ENCODE measurements at regions not wholly inside any gene's neighbourhood (a gene's known extent, or its start where the extent isn't known, plus 50 kb on each side); places are given as distances from the start of the nearest gene placed in this dataset.
"Not testable (repeated sequence)": the region's sequence is repeated elsewhere in the genome, so short reads cannot be mapped to it uniquely, and the experiment has no call there.

DNA sequence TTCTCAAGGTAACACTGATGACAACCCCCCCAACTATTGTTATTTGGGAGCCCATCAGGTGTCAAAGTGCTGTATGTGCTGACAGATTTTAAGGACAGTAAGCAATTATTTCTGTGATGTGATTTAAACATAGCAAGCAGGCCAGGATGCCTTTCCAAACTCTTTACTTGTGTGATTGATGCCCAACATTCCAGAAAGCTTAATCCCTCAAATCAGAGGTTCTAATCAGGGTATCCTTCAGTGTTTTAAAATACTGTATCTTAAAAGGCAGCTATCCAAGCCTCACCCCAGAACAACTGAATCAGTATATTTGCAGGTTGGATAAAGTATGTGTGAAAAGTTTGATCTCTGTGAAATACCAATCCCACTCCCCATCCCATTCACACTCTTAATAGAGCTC, 119.7 kb downstream of the GASK1B start:
- no peak for DNase-seq (ENCODE audit: low spot score)

DNA sequence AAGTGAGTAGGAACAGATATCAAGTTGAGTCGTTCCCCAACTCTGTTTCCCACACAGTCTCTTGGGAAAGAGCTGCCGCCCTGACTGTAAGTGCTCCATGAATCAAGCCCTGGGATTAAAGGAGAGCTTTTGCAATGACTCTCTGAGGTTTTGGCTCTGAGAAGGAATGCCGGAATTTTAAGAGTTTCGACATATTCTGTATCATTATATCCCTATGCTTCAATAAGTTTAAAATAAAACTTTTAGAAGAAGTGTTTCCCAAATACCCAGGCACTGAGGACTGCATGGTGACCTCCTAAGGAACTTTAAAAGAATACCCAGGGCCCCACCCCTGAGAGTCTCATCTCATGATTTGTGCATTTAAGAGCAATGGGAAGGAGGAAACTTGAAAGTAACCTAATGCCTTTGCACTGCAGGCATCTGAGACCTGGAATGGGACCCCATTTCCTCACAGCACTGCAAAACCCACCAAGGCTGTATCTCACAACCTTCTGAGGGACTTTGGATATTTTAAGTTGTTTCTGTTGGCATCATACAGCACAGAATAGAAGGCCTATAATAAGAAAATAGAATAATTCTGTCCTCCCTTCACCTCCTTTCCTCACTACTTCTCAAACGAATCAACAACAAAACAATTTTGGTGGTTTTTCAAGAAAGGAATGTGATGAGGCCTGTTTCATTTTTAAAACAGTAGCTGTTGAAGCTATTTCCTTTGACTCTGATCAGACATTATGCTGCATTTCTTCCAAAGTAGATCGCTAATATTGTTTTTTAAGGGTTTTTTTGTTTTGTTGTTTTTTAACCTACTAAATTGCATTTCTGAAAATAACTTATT, 121.2 kb downstream of the GASK1B start:
- no peak for DNase-seq (ENCODE audit: low spot score)

- DNase-seq (ENCODE audit: low spot score): no peak
Observed at GRCh38 chr4:158050942-158051341, 121.9 kb downstream of the GASK1B start.

DNA sequence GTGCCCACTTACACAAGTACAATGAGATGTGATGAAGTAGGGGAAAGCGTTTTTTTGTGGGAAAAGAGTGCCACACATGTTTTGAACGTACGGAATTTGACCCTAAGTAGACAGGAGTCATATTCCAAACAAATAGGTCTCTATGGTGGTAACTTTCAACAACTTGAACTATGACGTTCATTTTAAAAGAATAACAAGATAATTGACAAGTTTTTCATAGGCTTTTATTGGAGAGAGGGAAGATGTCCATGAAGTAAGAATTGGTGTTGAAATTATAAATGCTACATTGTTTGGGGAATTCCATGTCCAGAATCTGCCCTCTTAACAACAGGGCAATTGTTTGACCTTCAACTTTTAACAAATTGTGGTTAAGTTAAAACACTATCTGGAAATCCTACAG, 126.5 kb downstream of the GASK1B start:
- DNase-seq (ENCODE audit: low spot score): no peak

- DNase-seq (ENCODE audit: low spot score): no peak
Observed at GRCh38 chr4:158043971-158044618, 128.7 kb downstream of the GASK1B start.

GRCh38 chr4:158042591-158043030, 130.2 kb downstream of the GASK1B start:
- no peak for DNase-seq (ENCODE audit: low spot score)

DNA sequence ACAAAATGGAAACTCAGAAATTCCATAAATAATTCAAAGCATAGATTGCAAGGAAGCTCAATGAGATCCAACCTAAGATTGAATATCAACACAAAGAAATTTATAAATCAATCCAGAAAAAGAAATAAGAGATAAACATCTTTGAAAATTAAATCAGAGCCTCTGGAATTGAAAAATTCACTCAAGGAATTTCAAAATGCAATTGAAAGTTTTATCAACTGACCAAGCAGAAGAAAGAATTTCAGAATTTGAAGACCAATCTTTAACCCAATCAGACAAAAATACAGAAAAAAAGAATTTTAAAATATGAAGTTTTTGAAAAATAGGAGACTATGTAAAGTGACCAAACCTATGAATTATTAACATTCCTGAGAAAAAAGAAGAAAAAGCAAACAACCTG, 134.1 kb downstream of the GASK1B start:
- DNase-seq (ENCODE audit: low spot score): no peak

GRCh38 chr4:158036998-158037397, 135.8 kb downstream of the GASK1B start:
- no peak for DNase-seq (ENCODE audit: low spot score)

DNA sequence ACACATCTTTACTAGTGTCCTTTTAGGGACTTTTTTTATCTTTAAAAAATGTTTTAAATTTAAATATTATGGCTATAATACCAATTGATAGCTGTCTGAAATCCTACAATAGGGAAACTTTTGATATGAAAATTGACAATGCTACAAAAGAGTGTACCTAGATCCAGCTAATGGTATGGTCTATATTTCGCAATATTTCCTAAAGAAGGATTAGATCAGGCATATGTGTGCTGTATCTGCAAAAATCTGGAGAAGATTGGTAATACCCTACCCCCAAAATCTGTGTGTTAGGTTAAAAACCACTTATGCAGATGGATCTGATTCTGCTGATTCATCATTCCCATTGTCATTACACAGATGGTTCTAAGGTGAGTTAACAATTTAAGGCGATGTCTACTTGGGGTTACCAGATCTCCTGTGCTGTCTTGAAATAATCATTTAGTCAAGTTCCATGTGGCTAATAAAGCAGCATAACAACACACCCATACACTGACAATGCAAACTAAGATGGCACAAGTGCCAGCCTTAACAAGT, 137.1 kb downstream of the GASK1B start:
- DNase-seq (ENCODE audit: low spot score): no peak

GRCh38 chr4:158033416-158034120, 139.3 kb downstream of the GASK1B start:
- DNase-seq (ENCODE audit: low spot score): no peak

GRCh38 chr4:158032733-158033415, 140.0 kb downstream of the GASK1B start:
- DNase-seq (ENCODE audit: low spot score): no peak

DNA sequence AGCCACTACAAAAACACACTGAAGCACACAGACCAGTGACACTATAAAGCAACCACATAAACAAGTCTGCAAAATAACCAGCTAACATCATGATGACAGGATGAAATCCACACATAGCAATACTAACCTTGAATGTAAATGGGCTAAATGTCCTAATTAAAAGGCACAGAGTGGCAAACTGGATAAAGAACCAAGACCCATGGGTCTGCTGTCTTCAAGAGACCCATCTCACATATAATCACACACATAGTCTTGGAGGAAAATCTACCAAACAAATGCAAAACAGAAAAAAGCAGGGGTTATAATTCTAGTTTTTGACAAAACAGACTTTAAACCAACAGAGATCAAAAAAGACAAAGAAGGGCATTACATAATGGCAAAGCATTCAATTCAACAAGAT, 144.4 kb downstream of the GASK1B start:
- not testable (repeated sequence) for DNase-seq (ENCODE audit: low spot score)

DNA sequence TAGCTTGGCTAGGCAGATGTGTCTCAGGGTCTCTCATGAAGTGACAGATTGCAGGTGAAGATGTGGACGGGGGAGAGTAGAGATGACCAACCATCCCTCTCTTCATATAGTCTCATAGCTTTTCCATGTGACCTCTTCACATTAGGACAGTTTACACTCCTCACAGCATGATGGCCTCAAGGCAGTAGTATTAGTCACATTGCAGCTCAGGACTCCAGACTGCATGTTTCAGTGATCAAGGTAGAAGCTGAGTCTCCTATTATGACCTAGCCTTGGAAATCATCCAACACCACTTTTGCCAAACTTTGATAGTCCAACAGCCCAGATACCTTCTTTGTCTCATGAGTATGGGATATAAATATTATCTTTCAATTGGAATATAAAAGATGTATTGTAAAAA, 147.7 kb downstream of the GASK1B start:
- no peak for DNase-seq (ENCODE audit: low spot score)

DNA sequence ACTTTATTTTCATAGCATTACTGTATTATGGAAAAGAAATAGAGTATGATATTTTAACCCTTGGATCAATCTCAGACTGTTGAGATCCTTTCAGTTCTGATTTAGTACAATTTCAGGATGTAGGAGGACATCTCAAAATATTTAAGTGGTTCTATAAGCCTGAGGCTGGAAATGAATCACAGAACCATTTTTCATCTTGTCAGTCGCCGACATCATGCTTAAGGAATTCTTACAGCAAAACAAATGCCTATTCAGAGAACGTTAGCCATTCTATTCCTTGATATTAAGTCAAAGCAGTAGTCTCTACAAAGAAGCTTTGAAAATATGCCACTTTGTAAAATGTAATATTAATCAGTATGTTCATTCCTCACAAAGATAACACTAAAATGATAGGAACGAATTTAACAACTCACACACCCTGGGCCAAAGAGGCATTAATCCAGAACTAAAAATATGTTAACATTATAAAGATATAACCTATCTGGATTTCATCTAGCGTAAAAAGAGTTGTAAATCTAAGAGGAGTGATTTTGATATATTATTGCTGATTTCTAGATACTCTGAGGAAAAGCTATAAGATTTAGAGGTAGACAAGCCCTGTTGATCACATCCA, 152.0 kb downstream of the GASK1B start:
- DNase-seq (ENCODE audit: low spot score): no peak

DNA sequence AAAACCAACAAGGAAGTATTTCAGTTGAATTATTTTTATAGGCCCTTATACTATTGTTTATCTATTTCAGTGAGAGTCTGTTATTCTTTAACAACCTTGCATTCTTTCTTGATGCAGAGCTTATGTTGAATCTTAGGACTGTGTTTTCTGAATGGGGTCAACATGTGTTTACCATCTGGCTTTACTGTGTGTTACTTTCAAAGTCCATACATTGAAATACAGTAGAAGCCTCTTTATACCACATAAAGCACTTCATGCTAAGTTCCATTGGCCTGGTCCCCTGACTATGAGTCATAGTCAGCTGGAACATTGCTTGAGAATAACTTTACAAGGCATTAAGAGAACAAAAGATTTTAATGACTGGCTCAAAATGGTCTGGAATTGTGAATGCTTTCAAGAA, 152.6 kb downstream of the GASK1B start:
- no peak for DNase-seq (ENCODE audit: low spot score)

GRCh38 chr4:158018831-158019230, 154.0 kb downstream of the GASK1B start:
- DNase-seq (ENCODE audit: low spot score): no peak

- no peak for DNase-seq (ENCODE audit: low spot score)
Observed at GRCh38 chr4:158018221-158018830, 154.5 kb downstream of the GASK1B start.

DNA sequence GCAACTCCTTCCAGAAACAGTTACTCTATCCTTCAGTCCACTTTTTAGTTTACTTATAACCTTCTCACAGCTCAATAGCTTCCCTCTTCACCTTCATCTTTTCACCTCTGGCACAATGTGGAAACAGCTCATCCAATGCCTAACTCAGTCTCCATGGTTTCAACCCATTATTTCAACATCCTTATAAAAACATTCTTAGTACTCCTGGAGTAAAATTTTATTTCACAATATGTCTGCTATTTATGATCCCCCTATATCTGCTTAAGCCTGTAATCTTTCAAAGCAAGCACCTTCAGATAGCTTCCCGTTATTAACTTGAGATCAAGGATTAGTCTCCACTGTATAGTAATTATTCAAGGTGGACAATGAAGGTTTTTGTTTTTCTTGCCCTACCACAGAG, 156.3 kb downstream of the GASK1B start:
- DNase-seq (ENCODE audit: low spot score): no peak

DNA sequence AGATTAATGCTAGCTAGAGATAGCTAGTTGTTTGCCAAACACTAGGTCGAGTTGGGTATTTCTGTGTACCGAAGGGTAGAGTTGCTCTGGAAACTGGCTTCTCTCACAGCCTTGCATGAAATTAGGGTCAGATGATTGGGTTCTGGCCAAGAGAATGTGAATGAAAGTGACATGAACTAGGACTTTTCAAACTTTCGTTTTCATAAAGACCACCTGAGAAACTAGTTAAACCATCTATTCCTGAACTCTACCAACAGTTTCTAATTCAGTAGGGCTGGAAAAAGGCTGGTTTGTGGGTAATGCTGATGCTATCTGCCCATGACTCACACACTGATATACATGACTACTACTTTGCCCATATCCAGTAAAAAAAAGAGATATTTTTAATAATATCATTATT, 157.6 kb downstream of the GASK1B start:
- no peak for DNase-seq (ENCODE audit: low spot score)

- DNase-seq (ENCODE audit: low spot score): no peak
Observed at GRCh38 chr4:158013858-158014257, 159.0 kb downstream of the GASK1B start.

- DNase-seq (ENCODE audit: low spot score): no peak
Observed at GRCh38 chr4:158010361-158010760, 162.5 kb downstream of the GASK1B start.

Measured in SK-N-DZ (cell line).